RKO (cell line): ENCODE measurements at regions not wholly inside any gene's neighbourhood (a gene's known extent, or its start where the extent isn't known, plus 50 kb on each side); places are given as distances from the start of the nearest gene placed in this dataset.
A peak's percentile ranks its signal among the peaks of the same experiment; 100 is the strongest.

Experiments used
- DNase-seq: peaks from one replicate; pipeline ENCODE4 v3.0.0-alpha.2; 2016; ENCODE audit warnings: low spot score

DNA sequence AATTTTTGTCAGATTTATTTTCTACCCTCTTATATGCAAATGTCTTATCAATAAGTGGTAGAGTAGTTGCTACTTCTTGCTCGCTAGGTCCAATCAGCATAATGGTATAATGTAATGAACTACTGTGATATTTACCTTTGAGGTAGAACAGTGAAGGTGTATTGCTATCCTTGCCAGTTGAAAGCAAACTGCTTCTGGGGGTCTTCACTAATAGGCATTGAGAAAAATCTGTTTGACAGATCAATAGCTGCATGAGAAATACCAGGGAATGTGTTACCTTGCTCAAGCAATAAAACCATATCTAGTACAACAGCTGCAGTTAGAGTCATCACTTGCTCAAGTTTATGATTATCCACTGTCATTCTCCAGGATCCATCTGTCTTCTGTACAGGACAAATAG is 50.1 kb upstream of the EFEMP1 start:
- DNase-seq, result no peak

DNA sequence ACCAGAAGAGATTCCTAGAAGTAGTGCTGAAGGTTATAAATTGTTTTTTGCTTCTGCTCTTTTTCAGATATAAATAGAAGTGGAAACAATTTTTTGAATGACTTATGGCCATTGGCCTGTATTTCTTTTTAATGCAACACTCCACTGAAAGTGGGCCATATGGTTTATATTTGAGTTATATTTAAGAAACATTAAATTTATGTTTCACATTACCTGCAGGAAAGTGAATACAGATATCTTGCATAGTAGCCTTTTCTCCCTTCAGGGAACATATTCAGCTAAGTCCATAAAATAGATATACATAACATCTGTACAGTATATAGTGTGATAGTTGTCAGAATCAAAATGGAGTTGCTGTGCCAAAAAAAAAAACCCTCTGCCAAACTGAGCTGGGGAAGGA is 53.1 kb upstream of the EFEMP1 start:
- no peak for DNase-seq

DNA sequence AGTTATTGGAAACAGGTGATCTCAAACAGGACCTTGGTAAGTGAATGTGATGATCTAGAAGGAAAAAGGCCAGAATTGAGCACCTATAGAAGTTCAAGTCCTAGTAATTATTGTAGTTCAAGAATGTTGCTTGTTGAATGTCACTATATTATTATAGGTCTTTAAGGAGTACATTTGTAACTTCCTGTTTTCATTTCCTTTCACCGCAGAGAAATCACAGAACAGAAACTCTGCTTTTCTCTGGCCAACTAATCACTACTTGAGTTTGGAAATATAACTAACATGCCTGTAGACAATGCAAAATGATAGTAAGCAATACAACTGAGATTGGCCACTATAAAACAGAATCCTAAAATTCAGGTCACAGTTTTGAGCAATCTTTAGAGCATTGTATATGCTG is 61.8 kb upstream of the EFEMP1 start:
- DNase-seq, result no peak

DNA sequence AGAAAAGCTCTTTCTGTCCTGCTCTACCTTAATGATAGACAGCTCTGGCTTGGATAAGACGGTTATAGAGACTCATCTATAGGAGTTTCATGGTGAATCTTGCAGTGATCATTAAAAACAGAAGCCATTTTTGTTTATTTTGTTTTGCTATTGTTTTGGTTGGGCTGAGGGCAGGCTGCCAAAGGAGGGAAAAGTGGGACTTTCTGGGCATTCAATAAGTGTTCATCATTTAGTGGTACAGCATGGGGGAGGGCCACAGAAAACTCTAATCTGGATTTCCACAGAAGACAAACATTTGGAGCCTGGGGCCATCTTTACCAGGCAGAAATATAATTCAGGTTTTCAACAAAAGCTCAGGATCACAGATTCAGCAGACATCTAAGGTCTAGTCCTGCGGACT is 62.4 kb upstream of the EFEMP1 start:
- DNase-seq, result no peak

DNA sequence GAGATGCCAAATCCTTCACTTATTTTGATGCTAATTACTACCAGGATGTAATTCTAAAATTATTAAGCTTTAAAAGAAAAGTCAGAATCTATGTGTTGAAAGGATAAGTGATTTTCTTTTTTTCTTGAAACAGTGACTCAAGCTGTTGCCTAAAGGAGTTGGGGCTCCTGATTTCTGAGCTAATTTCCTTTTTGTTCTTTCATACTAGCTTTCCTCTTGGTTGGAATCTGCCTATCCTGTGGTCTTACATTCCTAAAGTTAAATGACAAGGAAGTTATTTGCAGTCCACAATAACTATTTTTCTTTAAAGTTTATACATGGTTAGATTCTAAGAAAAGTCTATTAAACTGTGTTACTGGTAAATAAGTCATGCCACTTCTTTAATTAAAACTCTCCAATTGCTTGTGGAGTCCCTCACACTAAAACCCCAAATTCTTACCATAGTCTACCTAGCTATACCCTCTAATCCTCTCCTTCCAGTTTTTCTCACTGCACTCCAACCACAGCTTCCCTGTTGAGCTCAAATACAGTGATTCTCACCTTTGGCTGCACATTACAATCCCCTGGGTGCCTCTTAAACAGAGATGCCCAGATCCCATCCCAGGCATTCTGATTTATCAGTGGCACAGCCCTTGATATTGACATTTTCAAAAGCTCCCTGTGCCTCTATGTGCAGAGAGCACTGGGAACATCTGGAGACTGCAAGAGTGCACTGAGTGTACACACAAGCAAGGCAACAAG is 63.3 kb upstream of the EFEMP1 start:
- DNase-seq, result no peak

DNA sequence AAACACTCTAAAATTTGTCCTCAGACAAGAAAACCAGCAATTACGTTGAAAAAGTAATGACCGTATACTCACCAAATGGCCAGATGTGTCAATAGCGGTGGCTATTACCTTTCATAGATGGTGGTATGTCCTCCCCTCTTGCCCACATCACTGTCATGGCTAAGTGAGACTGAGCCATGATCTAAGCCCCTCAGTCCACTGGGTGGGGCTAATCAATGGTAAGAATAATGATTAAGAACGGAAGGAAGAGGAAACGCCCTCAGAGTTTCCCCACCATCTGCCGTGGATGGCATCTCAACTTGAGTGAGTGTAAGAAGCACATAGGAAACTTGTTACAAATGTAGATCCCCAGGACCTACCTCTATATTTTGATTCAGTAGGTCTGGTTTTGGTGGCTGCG is 65.8 kb upstream of the EFEMP1 start:
- DNase-seq, result no peak

DNA sequence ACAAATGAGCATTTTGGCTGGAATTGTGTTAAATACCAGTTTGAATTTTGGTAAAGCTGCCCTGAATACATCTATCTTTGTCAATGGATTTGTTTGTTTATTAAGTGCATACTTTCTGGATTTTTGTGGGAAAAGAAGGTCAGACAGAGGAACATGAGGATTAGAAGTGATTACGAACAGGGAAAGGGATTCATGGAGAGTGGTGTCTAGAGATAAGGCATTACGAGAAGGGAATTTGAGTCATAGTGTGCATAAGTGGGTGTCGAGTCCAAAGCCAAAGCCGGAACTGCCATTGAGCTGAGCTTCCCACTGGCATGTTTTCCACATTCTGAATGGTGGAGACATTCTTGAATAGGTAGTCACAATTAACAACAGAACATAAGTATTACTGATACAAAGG is 68.9 kb upstream of the EFEMP1 start:
- peak; percentile 25 for DNase-seq

DNA sequence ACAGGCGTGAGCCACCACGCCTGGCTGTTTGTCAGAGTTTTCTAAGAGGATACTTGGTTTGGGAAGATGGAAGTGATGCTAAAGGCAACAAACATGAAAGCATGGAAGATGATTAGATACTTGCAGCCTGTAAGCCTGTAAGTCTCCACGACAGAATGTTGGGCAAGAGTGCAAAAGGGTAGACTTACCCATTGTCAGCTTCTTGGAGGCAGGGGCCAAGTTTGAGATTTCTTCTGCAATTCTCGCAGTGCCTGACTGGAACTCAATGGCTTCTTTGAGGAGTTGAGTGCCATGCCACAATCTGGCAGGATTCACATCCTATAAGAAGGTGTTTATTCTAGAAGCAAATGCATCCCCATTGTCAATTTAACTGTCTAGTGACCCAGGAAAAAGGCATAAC is 70.1 kb upstream of the EFEMP1 start:
- DNase-seq, result no peak

DNA sequence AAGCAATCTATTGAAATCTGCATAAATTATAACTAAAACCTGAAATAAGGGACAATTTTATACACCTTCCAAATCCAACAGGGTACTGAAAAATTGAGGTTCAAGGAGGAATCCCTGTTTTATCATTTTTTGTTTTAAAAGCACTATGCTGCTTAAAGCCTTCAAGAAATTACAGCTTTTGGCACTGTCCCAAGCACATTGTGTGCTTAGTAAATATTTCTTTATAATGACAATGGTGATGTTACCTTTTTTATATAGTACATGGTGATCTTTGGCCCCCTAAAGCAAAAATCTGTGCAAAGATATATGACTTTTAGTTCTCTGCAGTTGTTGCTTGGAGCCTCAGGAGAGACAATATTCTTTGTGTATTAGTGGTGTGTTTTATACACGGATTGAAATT is 71.6 kb upstream of the EFEMP1 start:
- DNase-seq, result no peak

DNA sequence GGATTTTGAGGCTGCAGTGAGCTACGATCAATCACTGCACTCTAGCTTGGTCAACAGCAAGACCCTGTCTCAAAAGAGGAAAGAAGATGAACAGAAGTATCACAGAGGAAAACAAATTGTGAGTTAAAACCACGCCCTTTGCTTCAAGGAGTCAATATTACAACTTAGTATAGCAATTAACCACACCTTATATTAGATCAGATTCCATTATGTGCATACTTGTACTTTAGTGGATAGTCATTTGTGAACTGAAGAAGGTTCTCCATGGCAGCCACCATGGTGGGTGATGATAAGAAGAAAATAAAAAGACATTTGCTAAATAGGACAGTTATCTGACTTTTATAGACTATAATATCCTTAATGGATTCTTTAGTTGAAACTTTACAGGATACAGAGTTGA is 72.3 kb upstream of the EFEMP1 start:
- no peak for DNase-seq

DNA sequence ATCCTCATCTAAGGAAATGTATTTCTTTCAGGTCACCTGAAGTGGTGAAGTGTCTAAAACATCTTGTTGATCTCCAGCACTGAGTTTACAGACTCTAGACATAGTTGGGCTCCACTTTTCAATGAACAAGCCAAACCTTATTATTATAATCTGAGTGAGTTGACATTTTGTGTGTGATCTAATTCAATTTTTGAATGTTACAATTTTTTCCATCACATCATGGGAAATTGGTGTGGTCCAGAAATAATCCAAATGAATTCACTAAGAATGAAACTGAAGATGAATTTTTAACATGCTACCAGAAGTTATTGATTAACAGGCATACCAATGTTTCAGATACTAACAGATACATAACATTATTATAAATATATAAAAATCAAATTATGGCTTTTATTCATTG is 75.6 kb upstream of the EFEMP1 start:
- DNase-seq, result no peak

DNA sequence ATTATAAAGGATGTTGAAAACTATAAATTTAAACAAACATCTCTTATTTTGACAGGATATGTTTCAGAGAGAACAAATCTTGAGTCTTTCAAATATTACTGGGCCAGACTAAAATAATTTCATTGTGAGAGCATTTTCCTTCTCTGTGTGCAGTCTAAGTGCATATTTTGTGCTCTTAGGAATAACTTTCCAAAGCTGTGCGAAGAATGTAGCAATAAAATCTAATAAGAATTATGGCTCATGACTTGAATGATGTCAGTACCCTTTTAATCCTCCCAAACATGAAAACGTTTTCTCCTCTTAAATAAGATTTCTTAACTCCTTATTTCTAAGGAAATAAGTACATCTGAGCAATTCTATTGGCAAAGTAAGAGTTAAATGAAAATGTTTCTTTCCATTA is 76.2 kb upstream of the EFEMP1 start:
- DNase-seq, result no peak

DNA sequence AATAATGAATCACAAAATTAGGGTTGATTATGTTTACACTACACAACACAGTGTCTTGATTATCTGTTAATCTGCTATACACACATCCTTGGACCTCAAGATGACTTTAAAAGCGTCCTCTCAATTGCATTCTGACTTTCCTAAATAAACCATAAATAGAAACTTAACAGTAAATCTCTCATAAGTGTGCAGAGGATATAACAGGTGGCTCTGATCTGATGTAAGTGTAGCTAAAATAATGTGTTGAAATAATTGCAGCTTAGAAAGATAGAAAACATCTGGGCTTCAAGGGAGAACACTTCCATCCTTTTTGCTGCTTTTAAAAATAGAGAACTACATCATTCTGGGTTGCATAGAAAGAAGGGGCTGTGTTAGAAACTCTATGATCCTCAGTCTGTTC is 78.4 kb upstream of the EFEMP1 start:
- DNase-seq, result no peak

DNA sequence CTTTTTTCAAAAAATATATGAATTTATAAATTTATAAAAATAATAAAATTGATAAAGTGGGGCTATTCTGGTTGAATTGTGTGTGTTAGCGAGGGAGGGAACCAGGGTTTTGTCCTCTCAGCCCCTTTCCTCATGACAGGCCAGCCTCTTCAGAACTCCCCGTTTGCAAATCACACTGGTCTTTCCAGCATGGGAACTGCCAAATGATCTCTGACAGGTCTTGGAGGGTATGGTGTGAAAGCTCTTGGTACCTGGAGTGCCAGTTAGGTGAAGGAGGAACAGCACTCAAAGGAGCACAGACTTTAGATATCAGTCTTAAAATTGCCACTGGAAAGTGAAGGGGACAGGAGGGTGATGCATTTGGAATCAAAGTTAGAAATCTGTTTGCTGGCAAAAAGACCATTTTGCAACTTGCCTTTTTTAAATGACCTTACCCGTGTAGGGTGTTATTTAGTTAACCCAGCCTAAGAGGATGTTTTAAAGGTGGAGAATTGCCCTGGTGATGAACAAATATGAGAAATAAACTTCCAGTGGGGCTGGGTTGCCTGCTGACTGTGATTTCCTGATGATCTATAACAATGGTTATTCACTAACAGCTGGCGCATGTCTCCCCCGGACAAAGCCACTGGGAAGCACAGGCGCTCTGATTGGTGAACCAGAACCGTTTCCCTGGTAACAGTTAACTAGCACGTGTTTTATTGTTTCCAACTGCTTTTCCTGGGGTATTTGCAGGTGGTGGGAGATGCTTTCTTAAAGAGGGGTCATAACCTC is 85.3 kb upstream of the EFEMP1 start:
- DNase-seq, result no peak

DNA sequence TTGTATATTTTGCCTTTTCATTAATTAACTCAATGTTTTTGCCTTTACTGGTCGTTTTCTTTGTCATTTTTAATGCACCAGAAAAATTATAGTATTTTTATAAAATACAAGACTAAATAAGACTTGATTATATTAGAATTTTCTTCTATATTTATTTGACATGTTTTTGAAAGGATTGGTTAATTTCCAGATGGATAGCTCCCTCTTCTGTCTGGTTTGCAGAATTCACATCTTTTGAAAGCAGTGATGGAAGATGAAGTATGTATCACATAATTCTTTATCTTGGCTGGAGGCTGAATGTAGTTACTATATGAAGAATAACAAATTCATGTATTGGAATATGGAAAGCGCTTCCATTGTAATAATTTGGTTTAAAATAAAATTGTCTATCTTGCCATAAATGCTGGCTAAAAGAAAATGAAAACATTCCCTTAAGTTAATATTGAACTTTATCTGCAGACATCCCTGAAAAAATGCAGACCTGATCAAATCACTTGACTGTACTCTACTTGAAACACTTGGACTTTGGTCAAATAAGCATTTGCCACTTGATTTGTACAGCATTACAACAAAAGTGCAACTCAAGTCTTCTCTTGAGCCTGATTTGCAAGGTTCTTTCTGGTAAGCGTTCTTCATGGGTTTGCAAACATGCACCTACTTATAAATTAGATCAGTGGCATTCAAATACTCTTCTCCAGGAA is 86.3 kb upstream of the EFEMP1 start:
- peak; percentile 64 for DNase-seq

DNA sequence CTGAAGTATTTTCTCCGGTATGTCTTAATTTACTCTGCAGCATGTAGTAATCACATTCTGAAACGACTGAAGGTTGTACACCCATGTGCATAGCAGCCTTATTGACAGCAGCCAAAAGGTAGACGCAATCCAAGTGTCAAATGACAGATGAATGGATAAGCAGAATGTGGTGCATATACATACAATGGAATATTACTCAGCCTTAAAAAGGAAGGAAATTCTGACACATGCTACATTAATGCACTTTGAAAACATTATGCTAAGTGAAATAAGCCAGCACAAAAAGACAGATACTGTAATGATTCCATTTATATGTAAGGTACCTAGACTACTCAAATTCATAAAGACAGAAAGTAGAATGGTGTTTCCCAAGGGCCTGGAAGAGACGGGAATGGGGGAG is 88.0 kb upstream of the EFEMP1 start:
- no peak for DNase-seq

DNA sequence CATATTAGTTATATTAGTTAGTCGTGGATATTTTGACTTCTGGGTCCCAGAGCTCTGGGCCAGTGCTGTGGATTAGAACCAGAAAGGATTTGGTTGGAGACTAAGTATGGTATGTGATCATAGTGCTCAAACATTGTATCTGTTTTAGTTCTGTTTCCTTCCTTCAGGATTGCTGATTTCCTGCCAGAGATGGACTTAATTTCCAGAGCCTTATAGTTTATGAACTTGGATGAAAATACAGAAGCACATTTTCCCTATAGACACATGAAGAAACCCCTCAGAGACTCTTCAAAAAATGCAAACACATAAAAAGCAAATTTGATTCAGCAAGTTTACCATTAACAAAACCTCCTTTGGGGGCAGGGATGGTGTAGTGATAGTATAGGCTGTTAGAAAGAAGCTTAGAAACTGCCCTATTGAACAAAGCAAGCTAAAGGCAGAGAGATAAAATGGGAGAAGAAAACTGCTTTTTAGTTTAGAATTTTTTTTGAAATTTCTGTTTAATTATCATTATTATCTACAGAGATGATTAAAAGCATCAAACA is 88.7 kb upstream of the EFEMP1 start:
- no peak for DNase-seq

DNA sequence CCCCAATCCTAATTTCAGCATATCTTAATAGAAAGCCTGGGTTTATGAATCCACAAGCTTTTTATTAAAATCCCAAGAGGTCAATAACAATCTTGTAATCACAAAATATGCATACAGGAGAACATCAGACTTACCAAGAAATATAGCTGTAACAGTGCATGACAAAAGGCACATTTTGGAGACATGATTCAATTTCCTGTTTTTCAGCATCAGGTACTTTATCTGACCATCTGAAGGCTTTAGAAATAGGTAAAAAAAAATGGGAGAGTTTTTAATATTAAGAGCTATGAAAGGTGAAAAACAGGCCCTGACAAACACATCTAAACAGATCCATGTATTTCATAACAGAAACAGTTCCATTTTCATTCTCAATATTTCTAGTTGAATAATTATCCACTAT is 89.9 kb upstream of the EFEMP1 start:
- DNase-seq, result no peak

DNA sequence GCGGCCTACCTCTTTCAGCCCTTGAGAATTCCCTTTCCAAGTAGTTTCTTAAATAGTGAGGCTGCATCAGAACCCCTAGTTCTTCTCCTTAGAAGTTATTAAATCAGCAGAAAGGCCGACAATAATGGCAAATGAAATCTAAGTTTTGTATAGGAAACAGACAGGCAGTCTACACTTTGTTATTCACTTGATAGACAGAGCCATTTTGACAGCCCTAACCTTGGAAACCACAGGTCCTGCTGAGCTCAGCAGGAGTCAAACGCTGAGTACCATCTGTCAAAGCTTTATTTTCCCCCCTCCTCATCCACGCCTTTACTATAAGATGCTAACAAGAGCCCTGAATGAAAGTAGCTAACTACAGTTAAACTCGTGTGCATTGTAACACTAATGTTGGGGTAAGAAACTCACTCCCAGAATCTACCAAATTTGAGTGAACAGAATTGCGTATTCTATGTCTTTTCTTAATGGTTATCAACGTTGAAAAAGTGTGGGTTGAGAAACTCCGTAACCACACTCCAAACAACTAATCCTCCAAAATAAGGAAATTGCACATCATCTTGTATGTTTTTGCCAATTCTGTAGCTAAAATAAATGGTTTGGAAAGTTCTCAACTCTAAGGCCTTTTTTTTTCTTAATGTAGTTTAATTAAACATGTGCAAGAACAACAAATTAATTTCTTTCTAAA is 90.6 kb upstream of the EFEMP1 start:
- no peak for DNase-seq

DNA sequence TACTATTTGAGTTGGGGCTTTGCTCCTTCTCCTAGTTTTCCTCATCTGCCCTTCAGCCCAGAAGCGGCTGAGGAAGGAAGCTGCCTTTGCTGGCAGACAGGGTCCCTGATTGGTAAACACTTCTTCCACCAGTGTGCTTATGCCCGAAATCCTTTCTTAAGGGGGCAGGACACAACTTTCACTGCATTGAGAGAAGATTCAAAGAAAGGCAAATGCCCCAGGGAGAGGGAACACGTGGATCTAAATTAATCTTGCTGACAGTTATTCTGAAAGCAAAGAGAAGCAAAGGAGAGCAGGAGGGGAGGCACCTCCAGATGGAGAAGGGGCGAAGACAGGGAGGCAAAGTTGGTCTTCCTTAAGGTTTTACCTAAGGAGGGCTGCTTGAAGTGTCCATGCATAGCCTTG is 92.1 kb upstream of the EFEMP1 start:
- DNase-seq, result no peak

DNA sequence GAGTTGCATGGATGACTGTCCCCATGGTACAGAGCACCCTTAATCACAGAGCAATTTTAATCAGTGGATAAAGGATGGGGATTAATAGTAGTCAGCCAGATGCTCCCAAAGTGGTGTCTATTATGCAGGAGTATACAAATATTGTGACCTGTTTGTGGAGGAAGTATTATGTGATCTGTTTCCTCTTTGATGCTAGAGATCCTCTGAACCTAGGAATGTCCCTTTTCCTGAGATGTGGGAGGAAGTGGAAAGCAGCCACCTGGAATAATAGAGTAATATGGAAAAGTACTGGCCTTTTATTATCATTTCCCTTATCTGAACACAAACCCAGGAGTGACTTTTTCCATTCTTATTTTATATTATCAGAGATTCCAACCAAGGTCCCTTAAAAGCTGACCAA is 94.2 kb upstream of the EFEMP1 start:
- DNase-seq, result no peak

DNA sequence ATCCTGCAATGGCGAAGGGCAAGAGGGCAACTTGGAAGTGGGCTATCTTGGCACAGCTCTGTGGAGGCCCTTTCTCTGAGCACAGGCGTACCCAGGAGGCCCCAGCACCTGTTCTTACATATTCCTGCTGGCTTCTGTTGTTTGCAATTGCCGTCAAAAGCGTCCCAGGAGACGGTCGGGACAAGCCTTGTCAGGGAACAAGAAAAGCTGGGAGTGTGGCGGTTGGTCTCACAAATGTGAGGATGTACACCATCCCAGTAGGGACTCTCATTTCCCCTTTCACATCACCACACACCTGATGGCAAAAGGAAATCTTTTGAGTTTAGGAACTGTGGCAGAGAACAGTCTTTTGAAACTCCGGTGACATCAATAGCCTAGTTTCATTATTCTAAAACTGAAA is 94.7 kb upstream of the EFEMP1 start:
- DNase-seq, result no peak

DNA sequence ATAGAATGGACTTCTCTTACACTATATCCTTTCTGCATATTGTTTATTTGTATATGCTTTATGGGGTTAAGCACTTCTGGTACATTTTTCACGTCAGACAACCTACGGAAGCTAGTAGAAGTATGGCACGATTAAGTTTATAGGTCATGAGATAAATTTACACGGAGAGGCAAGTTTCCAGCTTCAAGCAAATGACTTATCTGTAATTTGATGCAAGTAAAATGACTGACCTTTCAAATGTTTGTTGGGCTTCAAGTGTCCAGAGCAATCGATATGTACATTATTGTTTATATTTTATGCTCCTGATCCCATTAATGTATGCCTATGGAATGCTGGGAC is 97.5 kb upstream of the EFEMP1 start:
- DNase-seq, result no peak
